ENCODE measurements at regions not wholly inside any gene's neighbourhood (a gene's known extent, or its start where the extent isn't known, plus 50 kb on each side); places are given as distances from the start of the nearest gene placed in this dataset.

DNA sequence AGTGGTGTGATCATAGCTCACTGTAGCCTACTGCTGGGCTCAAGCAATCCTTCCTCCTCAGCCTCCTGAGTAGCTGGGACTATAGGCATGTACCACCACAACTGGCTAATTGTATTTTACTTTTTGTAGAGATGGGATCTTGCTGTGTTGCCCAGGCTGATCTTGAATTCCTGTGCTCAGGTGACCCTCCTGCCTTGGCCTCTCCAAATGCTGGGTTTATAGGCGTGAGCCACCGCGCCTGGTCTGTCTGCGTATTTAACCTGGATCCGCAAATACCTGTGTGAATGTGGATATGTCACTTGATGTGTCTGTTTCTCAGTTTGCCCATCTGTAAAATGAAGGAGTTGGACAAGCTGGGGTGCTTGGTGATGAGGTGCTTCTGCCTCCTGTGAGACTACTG is 123.9 kb downstream of the BAMBI start:
- no peak for DNase-seq (ENCODE audit: low read depth)
- TF ChIP-seq, protein P1, sequence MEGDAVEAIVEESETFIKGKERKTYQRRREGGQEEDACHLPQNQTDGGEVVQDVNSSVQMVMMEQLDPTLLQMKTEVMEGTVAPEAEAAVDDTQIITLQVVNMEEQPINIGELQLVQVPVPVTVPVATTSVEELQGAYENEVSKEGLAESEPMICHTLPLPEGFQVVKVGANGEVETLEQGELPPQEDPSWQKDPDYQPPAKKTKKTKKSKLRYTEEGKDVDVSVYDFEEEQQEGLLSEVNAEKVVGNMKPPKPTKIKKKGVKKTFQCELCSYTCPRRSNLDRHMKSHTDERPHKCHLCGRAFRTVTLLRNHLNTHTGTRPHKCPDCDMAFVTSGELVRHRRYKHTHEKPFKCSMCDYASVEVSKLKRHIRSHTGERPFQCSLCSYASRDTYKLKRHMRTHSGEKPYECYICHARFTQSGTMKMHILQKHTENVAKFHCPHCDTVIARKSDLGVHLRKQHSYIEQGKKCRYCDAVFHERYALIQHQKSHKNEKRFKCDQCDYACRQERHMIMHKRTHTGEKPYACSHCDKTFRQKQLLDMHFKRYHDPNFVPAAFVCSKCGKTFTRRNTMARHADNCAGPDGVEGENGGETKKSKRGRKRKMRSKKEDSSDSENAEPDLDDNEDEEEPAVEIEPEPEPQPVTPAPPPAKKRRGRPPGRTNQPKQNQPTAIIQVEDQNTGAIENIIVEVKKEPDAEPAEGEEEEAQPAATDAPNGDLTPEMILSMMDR (conservative IDR thresholded peaks at IDR 0.05; ENCODE audit: control insufficient read depth, insufficient read depth, low read depth, low read length), result no peak
- no peak overlapping the region for H3K4me3 ChIP-seq (ENCODE audit: control insufficient read depth, low read depth, low read length)

DNA sequence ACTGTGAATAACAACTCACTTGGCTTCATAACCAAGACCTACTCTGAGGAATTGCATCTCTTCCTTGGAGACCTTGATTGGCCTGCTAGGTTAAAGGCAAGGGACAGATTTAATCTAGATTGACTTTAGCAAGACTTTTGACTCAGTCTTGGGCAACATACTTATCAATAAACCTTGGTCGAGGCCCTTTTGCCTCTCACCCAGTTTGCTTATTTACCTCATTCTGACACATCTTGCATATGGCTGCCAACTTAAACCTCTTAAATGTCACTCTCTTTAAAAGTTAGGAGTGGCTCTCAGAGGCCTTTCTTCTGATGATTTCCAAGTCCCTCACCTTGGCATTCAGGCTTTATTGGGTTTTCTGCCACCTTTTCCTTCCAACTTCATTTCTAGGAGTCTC is 124.5 kb downstream of the BAMBI start:
- no peak overlapping the region for H3K4me3 ChIP-seq (ENCODE audit: control insufficient read depth, low read depth, low read length)
- DNase-seq (ENCODE audit: low read depth), result no peak
- TF ChIP-seq, protein P1 (conservative IDR thresholded peaks at IDR 0.05; ENCODE audit: control insufficient read depth, insufficient read depth, low read depth, low read length), result no peak

DNA sequence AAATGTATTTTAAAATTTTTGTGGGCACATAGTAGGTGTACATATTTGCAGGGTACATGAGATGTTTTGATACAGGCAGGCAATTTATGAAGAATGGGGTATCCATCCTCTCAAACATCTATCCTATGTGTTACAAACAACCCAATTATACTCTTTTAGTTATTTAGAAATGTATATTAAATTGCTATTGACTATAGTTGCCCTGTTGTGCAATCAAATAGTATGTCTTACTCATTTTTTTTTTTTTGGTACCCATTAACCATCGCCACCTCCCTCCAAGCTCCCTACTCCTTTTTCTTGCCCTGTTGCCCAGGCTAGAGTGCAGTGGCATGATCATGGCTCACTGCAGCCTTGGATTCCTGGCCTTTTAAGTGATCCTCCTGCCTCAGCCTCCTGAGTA is 128.1 kb downstream of the BAMBI start:
- DNase-seq (ENCODE audit: low read depth), result no peak
- TF ChIP-seq, protein P1 (conservative IDR thresholded peaks at IDR 0.05; ENCODE audit: control insufficient read depth, insufficient read depth, low read depth, low read length), result no peak
- no peak overlapping the region for H3K4me3 ChIP-seq (ENCODE audit: control insufficient read depth, low read depth, low read length)

DNA sequence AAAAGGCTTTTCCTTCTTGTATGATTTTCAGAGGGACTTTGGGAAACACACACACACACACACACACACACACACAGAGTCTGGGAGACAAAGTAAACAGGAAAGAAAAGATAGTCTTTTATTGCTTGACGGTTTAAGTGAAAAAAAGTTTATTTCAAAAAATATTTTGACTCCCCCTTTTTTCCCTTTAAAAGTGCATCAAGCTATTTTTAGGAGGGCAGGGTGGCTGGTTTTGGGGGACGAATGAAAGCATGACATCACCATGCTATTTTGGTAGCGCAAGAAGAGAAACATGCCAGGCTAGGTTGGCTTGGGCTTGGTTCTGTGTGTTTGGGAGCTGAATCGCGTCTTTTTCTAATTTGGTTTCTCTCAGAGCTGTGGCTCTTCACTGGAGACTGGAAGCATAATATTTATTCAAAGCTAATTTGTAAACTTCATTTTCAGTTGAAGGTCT is 129.2 kb downstream of the BAMBI start:
- TF ChIP-seq, protein P1 (conservative IDR thresholded peaks at IDR 0.05; ENCODE audit: control insufficient read depth, insufficient read depth, low read depth, low read length), result no peak
- H3K4me3 ChIP-seq (ENCODE audit: control insufficient read depth, low read depth, low read length), result no peak overlapping the region
- no peak for DNase-seq (ENCODE audit: low read depth)

DNA sequence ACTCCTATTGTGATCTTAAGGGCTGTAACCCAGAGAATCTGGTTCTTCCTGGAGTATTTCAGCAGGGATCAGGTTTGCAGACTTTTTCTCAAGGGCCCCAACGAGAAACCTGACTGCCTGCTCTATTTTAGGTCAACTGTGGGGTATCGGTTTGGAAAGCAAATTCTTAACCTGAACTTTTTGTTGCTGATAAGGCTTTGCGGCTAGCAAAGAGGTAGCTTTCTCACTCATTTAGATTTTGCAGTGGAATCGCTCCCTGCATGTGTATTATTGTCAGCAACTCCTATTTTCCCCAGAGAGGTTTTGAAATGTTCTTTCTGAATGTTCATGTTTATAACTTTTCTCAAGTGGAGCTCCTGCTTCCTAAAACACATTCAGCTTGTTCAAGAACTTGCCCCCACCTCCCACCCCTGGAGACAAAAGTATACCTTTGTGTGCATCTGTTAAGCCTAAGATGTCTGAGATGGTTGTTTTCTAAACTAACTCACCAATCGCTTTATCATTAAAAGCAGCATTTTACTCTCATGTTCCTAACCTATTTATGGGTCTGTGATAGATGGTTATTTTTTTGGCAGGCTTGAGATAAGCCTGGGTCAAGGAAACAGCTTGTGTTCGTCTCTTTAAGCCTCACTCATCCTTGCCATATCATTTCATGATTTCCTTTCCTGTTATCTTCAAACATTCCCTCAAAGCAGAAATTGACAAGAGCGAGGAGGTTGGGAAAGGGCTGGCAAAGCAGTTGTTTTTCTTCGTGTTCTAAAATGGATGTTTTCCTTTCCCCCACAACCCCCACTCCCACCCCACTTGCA is 129.8 kb downstream of the BAMBI start:
- TF ChIP-seq, protein P1 (conservative IDR thresholded peaks at IDR 0.05; ENCODE audit: control insufficient read depth, insufficient read depth, low read depth, low read length), result no peak
- no peak overlapping the region for H3K4me3 ChIP-seq (ENCODE audit: control insufficient read depth, low read depth, low read length)
- DNase-seq (ENCODE audit: low read depth), result no peak

DNA sequence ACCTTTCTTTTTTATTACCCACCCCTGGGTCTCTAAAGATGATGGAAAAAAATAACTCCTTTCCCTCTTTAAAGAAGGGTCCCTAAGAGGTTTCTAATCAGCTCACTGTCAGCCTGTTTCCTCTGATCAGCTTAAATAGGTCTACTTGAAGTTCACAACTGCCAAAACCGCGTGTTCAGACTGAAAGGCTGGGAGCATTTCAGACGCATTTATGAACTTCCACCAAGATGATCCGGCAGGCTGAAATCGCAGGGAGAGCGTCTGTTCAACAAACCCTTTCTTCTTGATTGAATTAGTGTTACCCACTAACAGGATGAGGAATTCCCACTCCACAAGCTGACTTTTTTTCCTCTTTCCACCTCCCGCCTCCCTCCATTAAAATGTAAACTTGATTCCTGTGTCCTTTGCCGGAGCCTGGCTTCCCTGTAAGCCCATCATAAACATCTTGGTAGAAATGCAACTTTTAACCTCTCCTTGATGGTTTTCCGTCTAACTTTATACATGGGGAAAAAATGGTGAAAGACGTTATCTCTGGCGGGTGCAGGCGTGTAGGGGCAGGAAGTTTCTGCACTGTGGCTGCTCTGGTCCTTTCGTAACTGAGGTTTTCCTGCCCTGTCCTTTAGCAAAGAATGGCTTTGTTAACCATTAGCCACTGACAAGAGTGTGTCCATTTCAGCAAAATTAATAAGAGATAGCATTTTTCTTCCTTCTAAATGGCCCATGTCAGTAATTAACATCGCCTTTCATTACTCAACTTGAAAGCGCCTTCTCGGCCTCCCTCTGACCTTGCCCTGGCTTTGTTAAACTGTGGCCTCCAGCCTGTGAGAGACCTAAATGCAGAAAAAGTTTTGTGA is 130.7 kb downstream of the BAMBI start:
- DNase-seq (ENCODE audit: low read depth), result no peak
- TF ChIP-seq, protein P1 (conservative IDR thresholded peaks at IDR 0.05; ENCODE audit: control insufficient read depth, insufficient read depth, low read depth, low read length), result no peak
- no peak overlapping the region for H3K4me3 ChIP-seq (ENCODE audit: control insufficient read depth, low read depth, low read length)

Measured in fibroblast of mammary gland (primary cell).